Natural killer cell (primary cell): ENCODE measurements at regions not wholly inside any gene's neighbourhood (a gene's known extent, or its start where the extent isn't known, plus 50 kb on each side); places are given as distances from the start of the nearest gene placed in this dataset.

ENCODE experiments used
- ATAC-seq, 3 donors: fragments of 150-1000 bp in 2 of 3; fragments of 200-7000 bp in 1 of 3; cut with Tn5 transposase; 1 replicate in 1 of 3; 2 replicates in 2 of 3; pipeline ENCODE4 v1.10.0; 2021; ENCODE audit warnings: mild to moderate bottlenecking in 2 of 3, moderate library complexity in 2 of 3
- DNase-seq, 2 donors: peaks; one replicate each; pipeline versions ENCODE4 v3.0.0 to v3.0.0-alpha.2; 2013 to 2021; ENCODE audit warnings: mixed read lengths in 1 of 2
- H3K27ac ChIP-seq: one replicate; pipeline ENCODE4 v1.5.1; 2013; ENCODE audit warnings: mild to moderate bottlenecking, low read length
- H3K27me3 ChIP-seq: one replicate; pipeline ENCODE4 v1.6.1; 2013; ENCODE audit warnings: low read length; ENCODE audit not compliant: control insufficient read depth, insufficient read depth
- H3K36me3 ChIP-seq: one replicate; pipeline ENCODE4 v1.6.1; 2013; ENCODE audit warnings: low read length; ENCODE audit not compliant: control insufficient read depth, insufficient read depth
- H3K4me1 ChIP-seq: one replicate; pipeline ENCODE4 v1.6.1; 2013; ENCODE audit warnings: low read length; ENCODE audit not compliant: control insufficient read depth, insufficient read depth
- H3K4me3 ChIP-seq: one replicate; pipeline ENCODE4 v1.5.1; 2013; ENCODE audit warnings: low read length
- H3K9me3 ChIP-seq: one replicate; pipeline ENCODE4 v1.6.1; 2013; ENCODE audit warnings: low read length; ENCODE audit not compliant: control insufficient read depth, insufficient read depth
- H3K27ac Mint-ChIP-seq, 2 donors: one replicate each; pipeline ENCODE4 v1.8.0; 2022; ENCODE audit warnings: mild to moderate bottlenecking in 2 of 2, mixed read lengths in 2 of 2, moderate library complexity in 1 of 2
- H3K27me3 Mint-ChIP-seq, 2 donors: one replicate each; pipeline ENCODE4 v1.8.0; 2022; ENCODE audit warnings: low read depth in 2 of 2, mixed read lengths in 2 of 2
- H3K36me3 Mint-ChIP-seq: one replicate; pipeline ENCODE4 v1.8.0; 2022; ENCODE audit warnings: mixed read lengths
- H3K4me1 Mint-ChIP-seq, 2 donors: one replicate each; pipeline ENCODE4 v1.8.0; 2022; ENCODE audit warnings: mixed read lengths in 2 of 2
- H3K4me3 Mint-ChIP-seq: one replicate; pipeline ENCODE4 v1.8.0; 2022; ENCODE audit warnings: mild to moderate bottlenecking, moderate library complexity, mixed read lengths
- H3K9me3 Mint-ChIP-seq, 2 donors: one replicate each; pipeline ENCODE4 v1.8.0; 2022; ENCODE audit warnings: mixed read lengths in 2 of 2
- WGBS: methylation state at CpG from one replicate; pipeline ENCODE4 v1.1.7; 2013; ENCODE audit warnings: missing lambda C conversion rate; ENCODE audit not compliant: insufficient coverage; 5-methylcytosine and 5-hydroxymethylcytosine counted together
- intact Hi-C: fragments of 100-400 bp; cut with micrococcal nuclease; formaldehyde crosslinking; loops from one replicate; pipeline ENCODE4 v1.14.2; 2022
- TF ChIP-seq, protein P1 (sequence below): fragments of 200-600 bp; IDR thresholded peaks from one replicate; pipeline ENCODE4 v1.8.0; 2022; ENCODE audit warnings: antibody characterized with exemption

- TF ChIP-seq, protein P1, sequence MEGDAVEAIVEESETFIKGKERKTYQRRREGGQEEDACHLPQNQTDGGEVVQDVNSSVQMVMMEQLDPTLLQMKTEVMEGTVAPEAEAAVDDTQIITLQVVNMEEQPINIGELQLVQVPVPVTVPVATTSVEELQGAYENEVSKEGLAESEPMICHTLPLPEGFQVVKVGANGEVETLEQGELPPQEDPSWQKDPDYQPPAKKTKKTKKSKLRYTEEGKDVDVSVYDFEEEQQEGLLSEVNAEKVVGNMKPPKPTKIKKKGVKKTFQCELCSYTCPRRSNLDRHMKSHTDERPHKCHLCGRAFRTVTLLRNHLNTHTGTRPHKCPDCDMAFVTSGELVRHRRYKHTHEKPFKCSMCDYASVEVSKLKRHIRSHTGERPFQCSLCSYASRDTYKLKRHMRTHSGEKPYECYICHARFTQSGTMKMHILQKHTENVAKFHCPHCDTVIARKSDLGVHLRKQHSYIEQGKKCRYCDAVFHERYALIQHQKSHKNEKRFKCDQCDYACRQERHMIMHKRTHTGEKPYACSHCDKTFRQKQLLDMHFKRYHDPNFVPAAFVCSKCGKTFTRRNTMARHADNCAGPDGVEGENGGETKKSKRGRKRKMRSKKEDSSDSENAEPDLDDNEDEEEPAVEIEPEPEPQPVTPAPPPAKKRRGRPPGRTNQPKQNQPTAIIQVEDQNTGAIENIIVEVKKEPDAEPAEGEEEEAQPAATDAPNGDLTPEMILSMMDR = no peak
- H3K4me1 Mint-ChIP-seq = peaks cover 0 to 7% of the 10 kb centered on the region in 2 donors
- H3K9me3 Mint-ChIP-seq = no peaks in the 10 kb centered on the region
- intact Hi-C loops = loop anchor here (10.0 kb wide), 1 partner anchor 935 kb away; the partner anchor contains the start of gene CHST13
- Histone ChIP-seq H3K27me3 (peaks cover 11% of the 10 kb centered on the region), H3K27ac (no peak overlapping the region), H3K4me3 (no peak overlapping the region), H3K9me3 (no peaks in the 10 kb centered on the region), H3K36me3 (no peaks in the 10 kb centered on the region), H3K4me1 (peaks cover 3% of the 10 kb centered on the region)
- peaks cover 42 to 46% of the 10 kb centered on the region in 2 donors for H3K27me3 Mint-ChIP-seq
- ATAC-seq = no peak
- H3K27ac Mint-ChIP-seq = no peak overlapping the region
- DNase-seq = no peak
- no peak overlapping the region for H3K4me3 Mint-ChIP-seq
- WGBS = 42% methylated on average over 3 of the region's 3 CpGs
- H3K36me3 Mint-ChIP-seq = no peaks in the 10 kb centered on the region
Observed at GRCh38 chr3:127459891-127460290, 130.6 kb downstream of the TPRA1 start.

DNA sequence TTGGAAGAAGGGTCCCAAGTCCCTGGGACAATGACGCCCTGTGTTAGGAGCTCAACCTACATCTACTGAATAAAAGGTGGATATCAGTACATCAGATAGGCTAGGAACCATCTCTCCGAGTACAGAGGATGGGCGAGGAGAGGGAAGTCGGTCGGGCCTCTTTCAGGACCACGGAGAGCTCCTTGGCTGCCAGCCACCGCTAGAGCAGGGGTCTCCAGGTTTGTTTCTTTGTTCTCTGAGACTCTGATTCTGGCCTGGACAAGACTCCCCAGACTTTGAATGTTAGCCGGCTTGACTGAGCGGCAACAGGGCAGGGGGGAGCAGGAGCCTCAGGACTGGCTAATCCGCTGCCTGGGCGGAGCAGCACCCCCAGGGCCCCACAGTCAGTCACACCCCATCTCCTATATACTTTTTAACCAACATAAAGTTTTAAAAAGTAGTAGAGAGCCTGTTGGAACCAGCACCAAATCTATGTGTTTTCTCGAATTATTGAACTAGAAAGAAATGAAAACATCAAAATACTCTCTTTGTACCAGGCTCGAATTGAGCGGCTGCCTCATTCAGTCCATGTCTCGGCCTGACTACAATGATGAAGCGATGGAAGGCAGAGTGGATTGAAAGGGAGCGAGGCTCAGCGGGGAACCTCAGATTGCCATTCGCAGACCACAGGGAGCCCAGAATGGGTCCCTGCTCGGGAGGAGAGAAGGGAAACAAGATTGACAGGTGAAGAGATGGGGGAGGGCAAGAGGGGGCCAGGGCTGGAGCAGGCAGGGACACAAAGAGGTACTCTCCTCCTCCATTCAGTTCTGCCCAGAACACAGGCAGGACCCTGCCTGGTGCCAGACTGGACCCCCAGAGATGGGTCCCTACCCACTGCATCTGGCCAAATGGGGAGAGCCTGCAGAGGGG lies 131.6 kb downstream of the TPRA1 start:
- Mint-ChIP-seq H3K9me3 (no peaks in the 10 kb centered on the region), H3K27ac (no peak overlapping the region), H3K36me3 (no peaks in the 10 kb centered on the region), H3K4me1 (peaks cover 0 to 7% of the 10 kb centered on the region in 2 donors), H3K27me3 (peaks cover 51 to 53% of the 10 kb centered on the region in 2 donors), H3K4me3 (no peak overlapping the region)
- Histone ChIP-seq H3K27ac (no peak overlapping the region), H3K27me3 (peaks cover 11% of the 10 kb centered on the region), H3K9me3 (no peaks in the 10 kb centered on the region), H3K4me3 (no peak overlapping the region), H3K4me1 (peaks cover 3% of the 10 kb centered on the region), H3K36me3 (no peaks in the 10 kb centered on the region)
- DNase-seq = peak in 1 of 2 donors; percentile 32
- 39% methylated on average over 19 of the region's 20 CpGs for WGBS
- intact Hi-C loops = loop anchor here (10.0 kb wide), 1 partner anchor 934 kb away; the partner anchor contains the start of gene CHST13
- no peak for ATAC-seq
- TF ChIP-seq, protein P1 = no peak

DNA sequence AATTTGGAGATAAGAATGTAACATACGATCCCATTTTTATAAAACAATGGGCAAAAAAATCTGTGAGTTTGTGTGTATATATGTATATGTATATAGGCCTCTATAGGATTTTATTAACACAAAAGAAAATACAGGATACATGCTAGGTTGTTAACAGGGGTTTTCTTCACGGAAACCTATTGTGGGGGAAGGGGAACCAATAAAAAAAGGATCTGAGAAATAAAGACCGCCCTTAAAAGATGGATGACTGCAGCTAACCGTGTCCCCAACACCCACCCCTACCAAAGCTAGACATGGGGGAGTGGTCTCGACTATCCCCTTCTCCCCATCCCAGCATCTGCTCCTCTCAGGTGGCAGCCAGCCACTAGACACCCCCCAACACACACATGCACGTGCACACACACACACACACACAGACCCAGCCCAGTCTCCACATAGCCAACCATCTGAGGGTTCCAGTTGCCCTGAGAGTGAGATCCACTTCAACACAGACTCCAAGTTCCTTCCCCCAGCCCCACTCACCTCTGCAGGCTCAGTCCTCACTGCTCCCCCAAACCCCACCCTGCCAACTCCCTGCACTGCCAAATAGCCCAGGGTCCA lies 132.9 kb downstream of the TPRA1 start:
- H3K4me3 Mint-ChIP-seq = no peak overlapping the region
- Histone ChIP-seq H3K9me3 (no peaks in the 10 kb centered on the region), H3K4me3 (no peak overlapping the region), H3K27ac (no peak overlapping the region), H3K27me3 (peaks cover 11% of the 10 kb centered on the region), H3K4me1 (peaks cover 3% of the 10 kb centered on the region), H3K36me3 (no peaks in the 10 kb centered on the region)
- no peak for ATAC-seq
- no peak overlapping the region for H3K27ac Mint-ChIP-seq
- no peaks in the 10 kb centered on the region for H3K36me3 Mint-ChIP-seq
- no peak for DNase-seq
- TF ChIP-seq, protein P1 = no peak
- peaks cover 58 to 63% of the 10 kb centered on the region in 2 donors for H3K27me3 Mint-ChIP-seq
- no peaks in the 10 kb centered on the region for H3K9me3 Mint-ChIP-seq
- H3K4me1 Mint-ChIP-seq = peaks cover 0 to 7% of the 10 kb centered on the region in 2 donors
- WGBS = 60% methylated on average over 4 of the region's 6 CpGs
- intact Hi-C loops = loop anchor here (10.0 kb wide), 1 partner anchor 933 kb away; the partner anchor contains the start of gene CHST13
